GM19023 (cell line): ENCODE measurements at regions not wholly inside any gene's neighbourhood (a gene's known extent, or its start where the extent isn't known, plus 50 kb on each side); places are given as distances from the start of the nearest gene placed in this dataset.

Source experiments
- ATAC-seq: cut with Tn5 transposase; IDR thresholded peaks from one replicate; pipeline ENCODE4 v1.9.1; 2021; ENCODE audit warnings: mild to moderate bottlenecking, moderate library complexity; ENCODE audit not compliant: unreplicated experiment

DNA sequence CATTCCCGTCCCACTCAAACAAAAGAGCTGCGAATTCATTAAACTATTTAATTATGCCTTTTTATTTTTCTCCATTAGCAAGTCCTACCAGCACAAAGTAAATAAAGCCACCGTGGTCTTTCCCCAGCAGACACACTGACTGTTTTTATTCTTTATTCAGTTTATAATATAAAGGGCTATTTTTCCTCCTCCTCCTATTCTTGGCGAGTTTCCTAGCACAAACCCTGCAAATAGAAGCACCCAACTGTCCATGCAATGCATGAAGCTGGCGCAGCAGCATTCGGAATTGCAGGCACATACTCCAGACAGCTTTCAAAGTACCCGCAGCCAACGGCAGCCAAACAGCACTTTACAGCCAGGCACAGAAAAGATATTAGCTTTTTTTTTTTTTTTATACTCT is 583.4 kb upstream of the PSMD7 start:
- no peak for ATAC-seq

DNA sequence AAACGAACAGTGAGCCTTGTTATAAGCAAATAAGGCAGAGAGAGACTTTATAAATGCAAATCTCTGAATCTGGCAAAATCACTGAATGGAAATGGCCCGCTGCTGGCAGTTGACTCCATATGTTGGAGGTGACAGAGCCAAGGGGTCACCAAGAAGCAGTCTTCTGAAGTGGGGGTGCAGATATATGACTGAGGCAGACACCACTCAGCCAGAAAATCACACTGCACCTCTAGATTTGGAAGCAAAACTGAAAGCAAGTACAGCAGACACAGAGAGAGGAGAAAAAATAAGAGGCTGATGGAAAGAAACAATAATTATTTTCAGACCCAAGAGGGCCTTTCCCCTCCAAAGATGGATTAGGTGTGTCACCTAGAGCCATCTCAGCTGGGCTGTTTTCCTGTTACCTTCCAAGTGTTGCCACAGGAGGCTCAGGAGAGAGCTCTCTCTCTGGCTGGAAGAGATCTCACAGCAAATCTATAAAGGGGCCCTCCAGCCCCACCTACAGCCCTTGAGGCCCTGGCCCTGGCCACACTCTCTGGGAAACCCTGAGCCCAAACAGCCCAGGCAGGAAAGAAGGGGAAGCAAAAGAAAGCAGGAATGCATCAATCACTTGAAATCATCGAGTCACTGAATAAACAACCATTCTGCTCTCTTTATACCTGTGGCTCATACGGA is 585.1 kb upstream of the PSMD7 start:
- ATAC-seq: no peak

DNA sequence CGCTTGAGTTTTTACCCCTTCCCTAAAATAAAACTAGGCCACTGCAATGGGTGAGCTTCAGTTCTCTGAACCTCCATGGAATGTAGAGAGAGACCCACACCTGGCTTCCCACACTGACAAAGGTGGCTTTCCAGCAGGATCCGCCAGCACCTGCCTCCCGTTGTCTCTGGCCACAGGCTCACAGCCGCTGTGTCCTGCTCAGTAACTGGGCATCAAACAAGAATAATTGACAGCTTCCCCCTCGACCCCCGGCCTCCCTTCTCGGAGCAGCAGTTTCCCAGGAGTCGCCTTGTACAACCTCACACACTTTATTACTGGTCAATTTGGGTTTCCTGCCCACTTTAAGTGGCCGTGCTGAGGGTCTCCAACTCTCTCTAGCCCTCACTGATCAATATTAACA is 586.1 kb upstream of the PSMD7 start:
- no peak for ATAC-seq

DNA sequence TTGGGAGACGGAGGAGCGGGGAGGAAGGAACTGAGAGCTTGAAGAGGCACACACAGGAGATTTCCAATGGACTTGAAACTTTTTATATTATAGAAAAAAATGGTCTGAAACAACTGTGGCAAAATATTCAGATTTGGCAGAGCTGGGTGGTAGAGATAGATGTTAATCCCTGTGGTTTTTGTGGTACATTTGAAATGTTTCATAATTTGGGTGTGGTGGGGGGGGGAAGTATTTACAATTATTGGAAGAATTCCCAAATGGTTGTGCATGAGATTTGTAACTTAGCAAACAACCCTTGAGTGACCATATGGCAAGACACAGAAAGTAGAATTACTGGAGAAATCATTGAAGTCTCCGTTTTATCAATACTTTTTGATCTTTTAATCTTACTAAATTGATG is 588.8 kb upstream of the PSMD7 start:
- no peak for ATAC-seq

DNA sequence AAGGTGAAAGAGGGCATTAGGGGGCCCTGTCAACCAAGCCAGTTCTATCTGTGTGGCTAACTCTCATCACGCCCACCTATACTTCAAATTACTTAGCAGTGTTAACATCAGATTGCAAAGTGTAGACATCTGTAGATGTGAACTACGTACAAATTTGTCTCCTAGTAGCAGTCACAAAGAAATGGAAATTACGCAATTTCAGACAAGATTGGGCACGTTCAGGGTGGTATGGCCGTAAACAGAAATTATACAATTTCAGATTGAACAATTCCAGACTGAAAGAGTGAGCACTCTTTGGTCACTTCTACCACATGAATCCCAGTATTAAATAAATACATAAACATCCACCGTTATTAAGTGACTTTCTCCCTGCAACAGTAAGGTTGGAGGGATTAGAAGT is 592.7 kb upstream of the PSMD7 start:
- no peak for ATAC-seq

DNA sequence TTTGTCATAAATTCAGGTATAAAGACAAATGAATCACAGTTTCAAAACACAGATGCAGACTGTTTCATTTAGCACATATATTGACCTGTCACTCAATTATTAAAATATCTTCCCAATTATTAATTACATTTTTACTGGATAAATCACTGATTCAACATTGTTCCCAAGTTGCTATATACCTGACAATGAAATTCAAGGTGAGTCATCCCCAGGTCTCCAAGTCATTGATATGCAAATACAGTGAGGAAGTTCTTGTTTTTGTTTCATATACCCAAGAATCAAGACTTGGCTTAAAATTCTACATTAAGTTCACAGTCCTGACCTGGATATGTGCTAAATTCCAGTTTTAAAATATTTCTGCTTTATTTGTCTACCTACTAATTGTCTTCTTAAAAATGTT is 599.3 kb upstream of the PSMD7 start:
- ATAC-seq: no peak

DNA sequence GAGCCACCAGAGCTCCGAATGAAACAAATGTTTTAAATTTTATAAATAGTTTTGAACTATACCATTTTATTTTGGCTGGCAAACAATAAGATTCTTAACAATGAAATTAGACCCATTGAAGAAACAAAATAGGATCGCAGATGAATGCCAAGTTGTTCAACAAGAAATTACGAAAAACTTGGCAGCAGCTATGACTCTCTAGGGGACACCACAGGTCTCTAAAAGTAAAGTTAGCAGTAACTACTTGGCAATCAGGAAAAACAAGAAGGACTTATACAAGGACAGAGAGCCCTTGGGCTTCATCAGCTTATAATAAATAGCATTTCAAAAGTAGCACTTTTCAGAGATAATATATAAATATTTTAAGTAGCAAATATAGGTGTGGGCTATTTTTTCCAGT is 603.8 kb upstream of the PSMD7 start:
- ATAC-seq: no peak

DNA sequence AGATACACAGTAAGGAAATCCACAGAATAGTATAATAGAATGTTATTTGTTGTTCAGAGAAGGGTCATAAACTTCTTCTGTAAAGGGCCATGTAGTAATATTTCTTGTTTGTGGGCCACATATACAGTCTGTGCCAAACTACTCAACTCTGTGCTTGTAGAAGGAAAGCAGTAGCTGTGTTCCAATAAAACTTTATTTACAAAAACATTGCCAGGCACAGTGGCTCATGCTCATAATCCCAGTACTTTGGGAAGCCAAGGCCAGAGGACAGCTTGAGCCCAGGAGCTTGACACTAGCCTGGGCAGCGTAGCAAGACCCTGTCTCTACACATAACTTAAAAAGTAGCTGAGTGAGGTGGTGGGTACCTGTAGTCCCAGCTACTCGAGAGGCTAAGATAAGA is 612.8 kb upstream of the PSMD7 start:
- ATAC-seq: no peak

DNA sequence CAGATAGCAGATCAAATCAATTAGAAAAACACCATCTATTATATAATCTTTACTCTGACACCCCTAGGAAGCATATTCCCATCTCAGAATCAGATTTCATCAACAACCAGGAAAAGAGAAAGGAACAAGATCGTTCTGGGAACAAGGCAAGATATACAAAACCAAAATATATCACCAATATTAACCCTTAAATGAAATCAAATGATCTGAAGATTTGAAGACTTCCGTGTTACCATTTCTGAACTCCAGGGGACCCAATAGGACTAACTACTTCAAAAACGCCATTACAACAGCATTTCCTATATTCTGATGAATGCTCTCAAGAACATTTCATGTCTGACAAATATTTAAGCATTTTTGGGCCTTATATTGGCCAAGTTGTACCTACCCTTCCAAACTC is 624.2 kb upstream of the ZFHX3 start:
- no peak for ATAC-seq

DNA sequence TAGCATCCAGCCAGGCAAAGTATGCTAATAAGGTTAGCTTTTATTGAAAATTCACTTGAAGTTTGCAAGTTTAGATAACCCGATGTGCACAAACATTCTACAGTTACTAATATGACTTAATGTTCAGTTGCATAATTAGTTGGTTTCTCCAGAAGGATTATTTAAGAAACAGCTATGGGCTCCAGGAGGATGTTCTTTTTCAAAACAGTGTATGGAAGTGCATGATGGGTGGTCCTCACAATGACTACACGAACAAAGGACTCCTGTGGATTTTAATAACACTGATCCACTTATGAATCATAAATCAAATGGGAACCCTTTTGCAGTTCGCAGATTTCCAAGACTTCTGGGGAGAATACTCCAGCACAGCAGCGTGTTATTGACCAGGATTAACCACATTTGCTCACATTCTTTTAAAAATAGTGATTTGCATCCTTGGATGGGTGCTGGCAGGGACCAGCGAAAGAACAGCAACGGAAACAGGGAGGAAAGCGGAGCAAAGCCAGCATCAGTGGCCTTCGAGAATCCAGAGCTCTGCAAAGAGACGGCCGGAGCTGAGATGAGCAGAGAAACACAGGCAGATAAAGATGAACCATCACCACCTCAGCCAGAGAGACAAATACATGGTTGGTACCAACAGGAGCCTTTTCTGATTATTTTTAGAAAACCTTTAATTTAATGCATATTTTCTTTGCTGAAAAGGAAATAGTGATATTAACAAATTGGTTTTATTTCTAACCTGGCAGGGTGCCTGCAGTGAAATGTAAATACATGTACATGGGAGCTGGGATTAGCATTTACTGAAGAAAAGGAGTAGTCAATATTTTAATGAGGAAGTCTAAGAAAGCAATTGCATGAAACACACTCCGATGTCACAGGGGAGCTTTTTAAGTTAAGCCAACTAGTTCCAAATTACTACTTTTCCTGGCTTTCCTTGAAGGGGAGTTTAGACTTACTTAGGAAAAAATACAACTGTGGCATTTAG is 623.2 kb upstream of the ZFHX3 start:
- ATAC-seq: no peak

DNA sequence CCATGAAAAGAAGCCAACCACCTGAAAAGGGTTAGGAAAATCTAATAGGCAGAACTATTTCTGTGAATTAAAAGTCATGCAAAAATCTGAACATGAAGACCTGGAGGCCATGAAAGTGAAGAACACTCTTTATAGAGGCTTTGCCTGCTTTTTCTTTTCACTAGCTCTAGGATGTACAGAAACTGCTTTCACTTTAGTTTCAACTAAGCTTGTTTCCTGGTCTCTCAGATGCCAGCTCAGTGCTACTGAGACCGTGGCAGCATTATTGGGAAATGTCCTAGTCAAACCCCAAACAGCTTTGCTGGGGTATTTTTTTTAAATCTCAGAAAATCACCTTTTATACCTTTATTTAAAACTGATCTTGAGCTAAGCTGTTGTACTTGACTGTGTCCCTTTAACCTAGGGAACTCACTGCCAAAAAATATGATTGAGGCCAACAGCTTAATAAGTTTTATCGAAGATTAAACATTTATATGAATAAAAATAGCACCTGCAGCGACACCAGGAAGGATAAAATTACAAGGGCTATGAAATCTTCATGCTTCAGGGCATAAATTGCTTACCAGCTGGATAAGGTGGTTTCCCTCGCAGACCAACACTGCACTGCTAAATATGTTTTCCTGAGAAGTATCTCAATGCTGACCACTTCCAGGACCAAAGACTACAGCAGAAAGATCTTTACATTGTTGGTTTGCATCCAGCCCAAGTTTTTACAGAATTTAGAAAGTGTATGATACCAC is 621.8 kb upstream of the ZFHX3 start:
- ATAC-seq: no peak

DNA sequence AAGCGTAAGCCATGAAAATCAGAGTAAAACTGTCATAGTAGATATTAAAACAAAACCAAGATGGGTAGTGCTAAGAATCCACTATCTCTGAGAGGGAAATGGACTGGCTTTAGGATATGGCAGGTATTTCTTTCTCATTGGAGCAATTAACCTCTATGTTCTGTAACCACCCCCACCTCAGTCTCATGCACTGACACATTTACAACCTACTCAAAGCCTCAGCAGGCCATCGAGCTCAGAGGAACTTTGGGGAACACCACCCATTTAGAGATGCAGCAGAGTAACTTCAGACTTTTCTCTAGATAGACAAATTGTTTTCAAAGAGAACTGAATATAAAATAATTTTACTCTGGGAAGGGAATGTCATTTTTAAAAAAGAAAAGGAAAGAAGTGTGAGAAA is 615.8 kb upstream of the ZFHX3 start:
- ATAC-seq: no peak

DNA sequence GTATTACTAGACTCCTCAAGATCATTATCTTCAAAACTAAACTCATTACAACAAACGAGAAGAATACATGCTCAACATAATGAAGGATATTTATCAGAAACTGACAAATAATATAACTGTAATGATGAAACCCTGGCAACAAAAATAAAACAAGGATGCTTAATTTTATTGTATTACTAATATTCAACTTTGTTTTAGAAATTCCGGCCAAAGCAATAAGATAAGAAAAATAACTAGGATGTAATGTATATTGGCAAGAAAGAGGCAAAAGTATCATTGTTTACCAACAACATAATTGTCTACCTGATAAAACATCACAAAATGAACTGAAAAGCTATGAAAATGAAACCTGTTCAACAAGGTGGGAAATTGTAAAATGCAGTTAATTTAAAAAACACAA is 588.3 kb upstream of the ZFHX3 start:
- no peak for ATAC-seq

DNA sequence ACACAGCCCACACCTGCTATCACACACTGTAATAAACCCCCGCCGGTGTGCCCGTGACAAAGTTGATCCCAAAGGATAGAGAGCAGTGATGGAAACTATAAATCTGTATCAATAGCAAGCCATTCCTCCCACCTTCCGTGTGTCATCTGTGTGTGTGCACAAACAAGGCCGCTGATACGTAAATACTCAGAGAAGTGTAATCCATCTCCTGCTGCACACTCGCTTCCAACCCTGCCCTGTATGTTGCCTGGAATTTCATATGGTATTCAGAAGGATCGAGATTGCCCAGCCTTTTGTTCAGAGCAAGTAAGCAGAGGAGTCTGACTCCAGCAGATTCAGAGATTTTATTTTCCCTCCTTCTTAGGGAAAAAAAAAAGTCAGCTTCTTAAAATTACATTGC is 581.1 kb upstream of the ZFHX3 start:
- ATAC-seq: no peak

DNA sequence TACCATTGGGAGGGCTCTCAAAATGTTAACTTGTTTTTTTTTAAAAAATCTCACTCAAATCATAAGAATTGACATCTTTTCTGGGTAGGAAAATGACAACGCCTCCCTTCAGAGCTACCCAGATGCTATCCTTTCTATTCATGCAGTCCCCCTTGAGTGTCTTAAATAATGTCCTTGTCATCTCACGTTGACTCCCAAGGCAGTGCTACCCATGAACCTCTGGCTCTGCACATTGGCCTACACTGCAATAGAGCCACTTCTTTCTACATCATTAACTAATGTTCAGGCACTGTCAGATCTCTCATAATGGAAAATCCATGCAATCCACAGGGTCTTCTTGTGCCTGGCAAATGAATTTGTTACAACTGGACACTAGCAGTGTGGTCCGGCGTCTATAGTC is 569.8 kb upstream of the ZFHX3 start:
- ATAC-seq: no peak

DNA sequence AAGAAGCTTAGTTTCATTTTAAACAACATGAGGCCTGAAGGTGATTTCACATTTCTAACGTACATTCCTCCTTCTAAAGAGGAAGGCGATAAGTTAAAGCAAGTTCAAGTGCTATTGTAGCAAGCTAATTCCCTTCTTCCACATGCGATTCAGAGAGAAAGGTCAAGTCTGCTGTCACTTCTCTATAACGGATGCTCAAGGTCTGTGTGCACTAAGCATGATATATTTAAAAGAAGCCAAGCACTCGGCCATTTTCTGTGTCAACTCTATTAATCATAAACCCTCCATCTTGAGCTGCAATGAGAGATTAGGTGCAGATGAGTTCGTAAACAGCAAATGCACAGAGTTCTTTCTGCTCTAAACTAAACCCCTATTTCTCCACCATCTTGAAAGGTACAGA is 568.8 kb upstream of the ZFHX3 start:
- no peak for ATAC-seq

DNA sequence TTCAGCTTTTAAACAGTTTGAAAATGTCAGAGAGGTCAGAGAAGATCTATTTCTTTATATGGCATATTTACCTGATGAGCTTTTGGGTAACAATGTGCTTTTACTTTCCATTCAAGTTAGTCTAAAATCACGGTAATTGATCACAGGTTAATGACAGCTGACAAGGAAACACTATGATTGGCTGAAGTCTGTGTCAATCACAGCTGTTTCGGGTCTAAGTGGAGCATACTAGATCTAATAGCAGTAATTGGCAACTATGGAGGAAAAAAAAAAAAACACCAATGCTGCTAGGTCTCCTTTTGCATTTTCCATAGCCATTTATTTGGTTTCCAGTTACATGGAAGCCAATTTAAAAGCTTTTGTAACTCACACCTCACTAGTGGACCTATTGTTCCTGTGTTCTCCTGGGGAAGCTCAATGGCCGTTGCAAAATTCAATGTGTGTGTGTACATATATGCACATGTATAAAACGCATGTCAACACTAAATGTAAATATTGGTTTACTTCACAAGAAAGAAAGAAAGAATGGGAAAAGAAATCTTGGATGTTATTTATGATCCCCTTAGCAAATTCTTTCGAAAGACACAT is 568.3 kb upstream of the ZFHX3 start:
- no peak for ATAC-seq

DNA sequence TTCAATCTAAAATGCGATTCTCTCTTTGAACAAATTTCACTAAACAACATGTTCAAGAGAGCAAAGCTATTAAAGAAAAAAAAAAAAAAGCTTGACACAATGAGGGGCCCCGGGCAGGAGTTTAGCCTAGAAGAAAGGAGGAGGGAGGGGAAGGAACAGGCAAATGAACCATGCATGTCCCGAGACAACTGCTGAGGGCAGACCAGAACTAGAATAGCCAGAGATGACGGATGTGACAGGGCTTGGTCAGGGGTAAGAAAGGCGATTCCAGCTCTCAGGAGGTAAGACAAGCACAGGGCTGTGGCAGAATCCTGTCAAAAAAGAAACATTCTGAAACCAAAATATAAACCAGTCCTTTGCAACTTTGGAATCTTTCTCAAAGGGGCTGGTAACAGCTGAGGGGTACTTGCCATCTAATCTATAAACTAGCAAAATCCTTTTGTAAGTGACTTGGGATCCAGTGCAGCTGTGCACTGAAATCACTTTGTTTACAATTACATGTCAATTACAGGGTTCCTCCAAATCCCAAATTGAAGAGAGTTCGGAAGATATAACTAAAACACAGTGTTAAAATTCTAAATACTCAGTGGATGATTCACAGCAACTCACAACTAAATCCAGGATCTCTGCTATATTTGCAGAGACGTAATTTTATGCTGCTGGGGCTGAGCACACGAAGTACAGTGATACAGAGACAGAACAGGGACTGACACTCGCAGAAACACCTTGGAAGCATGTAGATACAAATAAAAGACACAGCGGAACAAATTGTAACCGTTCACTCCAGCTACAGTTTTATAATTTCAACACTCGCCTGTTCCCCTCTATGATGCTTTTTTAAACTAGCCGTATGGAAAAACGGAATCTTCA is 567.4 kb upstream of the ZFHX3 start:
- ATAC-seq: no peak

DNA sequence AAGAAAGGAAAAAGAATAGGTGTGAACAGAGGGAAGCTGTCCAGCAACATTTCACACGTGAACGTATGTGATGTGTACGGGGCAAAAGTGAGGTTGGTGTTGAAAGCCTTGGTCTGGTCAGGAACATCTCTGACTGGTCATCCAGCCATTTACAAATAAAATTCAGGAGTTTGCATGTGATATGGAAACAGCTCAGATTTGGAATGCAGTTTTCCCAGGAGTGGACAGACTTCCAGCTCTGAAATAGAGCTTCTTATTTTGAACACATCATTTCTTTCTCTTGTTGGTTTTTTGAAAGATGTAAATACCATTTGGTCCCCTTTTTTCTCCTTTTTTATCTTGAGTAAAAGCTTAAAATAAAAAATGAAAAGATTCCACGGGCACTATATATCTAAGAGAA is 566.2 kb upstream of the ZFHX3 start:
- no peak for ATAC-seq

DNA sequence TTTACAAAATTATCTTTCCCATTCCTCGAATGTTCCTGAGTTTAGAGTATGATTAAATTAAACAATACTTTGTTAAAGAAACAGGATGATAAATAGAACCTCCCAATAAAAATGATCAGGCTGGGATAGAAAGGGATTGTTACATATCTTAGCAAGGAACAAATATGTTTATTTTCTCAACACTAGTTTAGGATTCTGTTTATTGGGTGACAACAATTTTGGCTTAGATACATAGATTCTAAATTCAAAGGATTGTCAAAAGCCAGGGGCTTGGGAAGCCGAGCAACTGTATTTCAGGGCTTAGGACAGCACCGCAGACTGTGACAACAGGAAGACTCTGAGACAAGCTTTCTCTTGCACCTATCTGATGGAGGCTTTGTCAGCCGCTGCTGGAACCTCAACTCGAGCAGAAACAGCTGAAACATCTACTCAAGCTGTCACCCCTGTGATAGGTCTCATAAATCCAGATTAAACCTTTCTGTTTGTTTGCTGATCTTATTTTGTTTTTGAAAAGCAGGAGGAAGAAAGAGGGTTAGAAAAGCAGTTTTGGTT is 562.8 kb upstream of the ZFHX3 start:
- no peak for ATAC-seq
